ENCODE measurements at regions not wholly inside any gene's neighbourhood (a gene's known extent, or its start where the extent isn't known, plus 50 kb on each side); places are given as distances from the start of the nearest gene placed in this dataset.
"Not testable (repeated sequence)": the region's sequence is repeated elsewhere in the genome, so short reads cannot be mapped to it uniquely, and the experiment has no call there.

- no peak for DNase-seq (ENCODE audit: low read depth, low spot score)
Observed at GRCh38 chr12:7591531-7591930, 74.2 kb downstream of the APOBEC1 start.

- DNase-seq (ENCODE audit: low read depth, low spot score), result not testable (repeated sequence)
Observed at GRCh38 chr12:7590085-7590484, 75.6 kb downstream of the APOBEC1 start.

GRCh38 chr12:7588742-7589329 lies 76.9 kb downstream of the APOBEC1 start:
- DNase-seq (ENCODE audit: low read depth, low spot score), result peak; percentile 11

- not testable (repeated sequence) for DNase-seq (ENCODE audit: low read depth, low spot score)
Observed at GRCh38 chr12:7584137-7584536, 80.6 kb upstream of the CD163 start.

- DNase-seq (ENCODE audit: low read depth, low spot score), result no peak
Observed at GRCh38 chr12:7583471-7583870, 79.9 kb upstream of the CD163 start.

GRCh38 chr12:7582796-7583195 lies 79.2 kb upstream of the CD163 start:
- DNase-seq (ENCODE audit: low read depth, low spot score), result no peak

GRCh38 chr12:7581625-7582024 lies 78.0 kb upstream of the CD163 start:
- DNase-seq (ENCODE audit: low read depth, low spot score), result no peak

- DNase-seq (ENCODE audit: low read depth, low spot score), result no peak
Observed at GRCh38 chr12:7581046-7581445, 77.5 kb upstream of the CD163 start.

GRCh38 chr12:7571257-7571656 lies 67.7 kb upstream of the CD163 start:
- no peak for DNase-seq (ENCODE audit: low read depth, low spot score)

- no peak for DNase-seq (ENCODE audit: low read depth, low spot score)
Observed at GRCh38 chr12:7557227-7557626, 53.6 kb upstream of the CD163 start.

GRCh38 chr12:7555752-7556151 lies 52.2 kb upstream of the CD163 start:
- no peak for DNase-seq (ENCODE audit: low read depth, low spot score)

GRCh38 chr12:7554831-7555230 lies 51.3 kb upstream of the CD163 start:
- not testable (repeated sequence) for DNase-seq (ENCODE audit: low read depth, low spot score)

Measured in pulmonary artery endothelial cell (primary cell).